OCI-LY3 (cell line): ENCODE measurements at regions not wholly inside any gene's neighbourhood (a gene's known extent, or its start where the extent isn't known, plus 50 kb on each side); places are given as distances from the start of the nearest gene placed in this dataset.

ENCODE experiments used
- CTCF ChIP-seq: fragments of 200-600, 300-600 bp; sonication (generic); IDR thresholded peaks from 2 replicates; pipeline ENCODE4 v1.5.1; 2014; ENCODE audit warnings: antibody characterized with exemption, low read length, low read depth
- EZH2phosphoT487 ChIP-seq: fragments of 200-600 bp; shearing (Covaris generic); IDR thresholded peaks from 2 replicates; pipeline ENCODE4 v1.6.1; 2018; ENCODE audit warnings: antibody characterized with exemption, mixed run types, low read depth

DNA sequence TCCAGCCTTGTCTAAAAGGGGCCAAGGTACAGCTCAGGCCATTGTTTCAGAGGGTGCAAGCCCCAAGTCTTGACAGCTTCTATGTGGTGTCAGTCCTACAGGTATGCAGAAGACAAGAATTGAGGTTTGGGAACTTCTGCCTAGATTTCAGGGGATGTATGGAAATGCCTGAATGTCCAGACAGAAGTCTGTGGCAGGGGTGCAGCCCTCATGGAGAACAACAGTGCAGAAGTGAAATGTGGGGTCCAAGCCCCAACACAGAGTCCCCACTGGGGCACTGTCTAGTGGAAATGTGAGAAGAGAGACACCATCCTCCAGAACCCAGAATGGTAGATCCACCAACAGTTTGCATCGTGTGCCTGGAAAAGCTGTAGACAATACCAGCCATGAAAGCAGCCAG is 400.3 kb upstream of the CAMK1G start:
- TF ChIP-seq EZH2phosphoT487 (no peak), CTCF (no peak)
